ENCODE measurements at regions not wholly inside any gene's neighbourhood (a gene's known extent, or its start where the extent isn't known, plus 50 kb on each side); places are given as distances from the start of the nearest gene placed in this dataset.
"Not testable (repeated sequence)": the region's sequence is repeated elsewhere in the genome, so short reads cannot be mapped to it uniquely, and the experiment has no call there.

DNA sequence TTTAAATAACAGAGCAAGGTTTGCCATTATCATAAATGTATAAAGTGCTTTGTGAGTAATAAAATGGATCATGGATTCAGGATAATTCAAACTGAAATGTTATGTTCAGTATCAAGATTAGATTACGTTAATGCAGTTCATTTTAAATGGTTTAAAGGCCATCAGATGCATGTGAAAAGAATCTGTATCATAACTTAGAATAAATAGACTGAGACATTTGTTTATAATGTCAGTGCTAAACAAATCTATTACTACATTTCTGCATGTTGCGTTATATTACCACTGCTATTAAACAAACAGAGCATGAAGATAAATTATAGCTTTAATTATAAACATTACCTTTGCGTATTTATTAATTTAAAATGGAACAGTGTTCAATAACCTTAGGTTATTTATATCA is 160.2 kb downstream of the TOX3 start:
- DNase-seq, result no peak

DNA sequence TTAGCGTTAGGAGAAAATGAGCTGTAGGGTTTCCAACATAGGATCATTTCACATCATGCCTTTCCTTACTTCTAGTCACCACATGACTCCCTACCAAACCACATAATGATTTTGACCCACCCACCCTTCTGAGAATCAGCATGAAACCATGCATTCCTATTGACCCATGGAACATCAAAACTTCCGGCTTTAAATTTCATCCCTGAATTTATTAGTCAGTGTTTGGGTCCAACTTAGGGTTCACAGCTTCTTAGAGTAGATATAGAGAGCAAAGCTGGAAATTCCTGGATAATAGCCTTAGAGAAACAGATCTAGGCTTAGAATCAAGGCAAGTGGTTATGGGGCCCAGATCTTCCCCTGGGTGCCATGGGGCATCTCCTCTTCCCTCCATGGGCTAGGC is 162.6 kb downstream of the TOX3 start:
- DNase-seq, result no peak

DNA sequence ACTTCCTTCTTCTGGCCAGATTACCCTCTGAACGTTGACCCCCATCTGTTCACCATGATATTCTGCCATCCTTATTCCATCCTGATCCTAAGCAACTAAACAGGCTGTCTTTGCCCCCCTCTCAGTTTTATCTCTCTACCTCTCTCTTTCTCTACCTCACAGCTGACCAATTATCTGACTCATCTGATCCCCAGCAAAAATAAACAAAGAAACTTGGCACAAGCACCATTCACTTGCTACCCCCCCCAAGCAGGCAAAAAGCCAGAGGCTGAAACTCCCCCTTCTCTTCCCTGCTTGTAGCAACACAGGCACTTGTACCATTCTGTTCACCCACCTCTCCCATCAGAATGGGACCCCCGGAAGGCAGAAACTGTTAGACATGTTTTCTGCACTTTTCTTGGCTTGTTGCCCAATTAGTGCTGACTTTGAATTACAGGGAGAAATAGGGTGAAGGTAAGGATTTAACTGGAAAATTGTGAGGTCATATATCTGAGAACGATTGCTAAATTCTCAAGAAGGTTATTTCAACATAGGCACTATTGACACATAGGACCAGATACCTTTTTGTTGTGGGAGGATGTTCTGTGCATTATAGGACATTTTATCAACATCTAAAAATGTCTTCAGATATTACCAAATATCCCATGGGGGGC is 163.2 kb downstream of the TOX3 start:
- no peak for DNase-seq

DNA sequence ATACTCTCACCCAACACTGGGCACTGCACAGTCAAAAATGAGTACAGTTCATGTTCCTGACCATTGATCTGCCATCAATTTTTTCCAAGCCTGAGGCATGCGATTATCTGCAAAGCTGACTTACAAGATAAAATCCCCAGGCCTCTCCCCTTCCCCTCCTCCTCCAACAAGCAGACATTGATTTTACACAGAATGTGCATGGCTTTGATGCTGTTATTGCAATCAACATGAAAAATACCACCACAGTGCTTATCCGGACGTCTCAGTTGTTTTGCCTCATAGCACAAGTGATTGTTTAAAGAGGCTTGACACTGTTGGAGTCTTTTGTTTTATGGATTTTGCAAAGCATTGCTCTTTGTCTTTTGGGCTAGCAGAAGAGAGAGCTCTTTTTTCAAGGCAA is 163.8 kb downstream of the TOX3 start:
- DNase-seq, result no peak

DNA sequence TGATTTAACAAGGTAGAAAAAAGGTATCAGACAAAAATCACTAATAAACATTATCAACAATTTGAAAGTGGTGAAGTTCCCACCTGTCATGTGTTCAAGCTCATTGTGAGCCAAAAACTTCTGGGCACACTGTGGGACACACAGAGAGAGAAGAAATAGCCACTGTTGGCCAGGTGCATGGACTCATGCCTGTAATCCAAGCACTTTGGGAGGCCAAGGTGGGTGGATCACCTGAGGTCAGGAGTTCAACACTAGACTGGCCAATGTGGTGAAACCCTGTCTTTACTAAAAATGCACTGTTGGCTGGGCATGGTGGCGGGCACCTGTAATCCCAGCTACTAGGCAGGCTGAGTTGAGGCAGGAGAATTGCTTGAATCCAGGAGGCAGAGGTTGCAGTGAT is 167.4 kb downstream of the TOX3 start:
- DNase-seq, result no peak

DNA sequence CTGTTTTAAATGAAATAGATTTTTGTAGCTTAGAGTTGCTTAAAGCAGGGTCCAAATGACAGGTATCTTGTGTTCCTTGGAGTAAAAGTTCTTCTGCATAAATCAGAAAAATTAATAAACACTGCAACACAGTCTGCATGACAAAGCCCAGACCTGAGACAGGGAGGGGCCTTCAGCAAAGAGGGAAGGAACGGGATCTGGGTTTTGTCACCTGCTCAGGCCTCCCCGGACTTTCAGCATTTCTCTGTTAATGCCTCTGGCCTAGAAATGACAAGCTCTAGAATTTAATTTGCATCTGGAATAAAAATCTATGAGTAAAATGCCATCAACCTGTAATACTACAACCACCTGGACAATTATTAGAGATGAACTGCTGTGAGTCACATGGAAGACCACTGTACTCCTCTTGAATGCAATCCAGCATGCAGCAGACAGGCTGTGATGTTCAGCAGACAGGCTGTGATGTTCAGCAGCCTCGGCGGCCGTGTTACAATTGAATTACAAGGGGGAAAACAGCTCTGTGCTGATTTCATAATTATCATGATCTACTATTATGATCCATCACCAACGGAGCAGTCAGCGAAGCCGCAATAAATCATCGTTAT is 170.2 kb downstream of the TOX3 start:
- no peak for DNase-seq

DNA sequence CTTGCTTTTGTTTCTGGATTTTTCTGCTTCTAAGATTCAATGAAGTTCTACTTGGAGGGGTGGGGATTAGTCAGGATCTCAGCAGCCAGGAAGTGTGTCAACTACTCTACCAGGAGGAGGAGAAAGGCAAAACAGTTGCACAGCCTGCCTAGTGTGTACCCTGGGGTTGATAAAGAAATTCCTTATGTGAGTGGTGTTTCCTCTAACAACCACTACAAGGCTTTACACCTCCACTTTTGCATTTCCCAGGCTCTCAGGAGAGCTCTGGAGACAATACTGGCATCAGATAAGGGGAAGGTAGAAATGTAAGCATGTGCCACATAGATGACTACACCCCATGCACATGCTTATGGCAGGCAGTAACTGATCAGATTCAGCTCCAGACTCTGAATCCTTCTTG is 174.6 kb downstream of the TOX3 start:
- DNase-seq, result no peak

DNA sequence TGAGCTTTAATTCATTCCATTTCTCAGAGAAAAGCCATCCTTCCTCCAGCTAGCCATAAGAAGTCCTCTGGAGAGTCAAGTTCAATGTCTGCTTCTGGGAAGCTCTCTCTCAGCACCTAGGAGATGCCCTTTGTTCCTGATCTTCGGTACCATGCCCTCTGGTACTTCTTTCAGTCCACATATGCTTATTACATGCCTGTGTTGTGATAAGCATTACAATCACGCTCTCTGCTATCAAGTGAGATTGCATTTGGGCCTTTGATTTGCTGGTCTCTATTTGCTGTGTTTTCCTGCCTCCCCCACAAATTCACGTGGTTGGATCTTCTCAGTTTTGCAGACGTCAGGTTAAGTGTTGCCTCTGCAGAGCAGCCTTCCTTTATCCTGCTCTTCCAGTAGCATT is 178.1 kb downstream of the TOX3 start:
- no peak for DNase-seq

DNA sequence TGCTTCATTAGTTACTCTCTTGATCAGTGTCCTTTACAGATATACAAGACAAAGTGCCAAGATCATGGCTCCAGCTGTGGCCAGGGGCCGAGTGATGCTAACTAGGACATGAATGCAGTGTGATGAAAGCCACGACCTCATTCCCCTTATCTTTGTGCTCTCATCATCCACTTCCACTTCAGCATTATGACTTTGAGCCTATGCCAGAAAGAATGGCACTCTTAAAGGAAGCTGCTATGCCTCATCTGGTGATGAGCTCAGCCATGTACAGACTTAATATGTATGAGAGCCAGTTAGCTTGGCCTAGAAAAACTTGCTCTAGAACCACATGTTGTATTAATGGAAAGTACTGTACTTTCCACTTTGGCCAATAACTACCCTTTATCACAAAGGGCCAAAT is 179.1 kb downstream of the TOX3 start:
- no peak for DNase-seq

DNA sequence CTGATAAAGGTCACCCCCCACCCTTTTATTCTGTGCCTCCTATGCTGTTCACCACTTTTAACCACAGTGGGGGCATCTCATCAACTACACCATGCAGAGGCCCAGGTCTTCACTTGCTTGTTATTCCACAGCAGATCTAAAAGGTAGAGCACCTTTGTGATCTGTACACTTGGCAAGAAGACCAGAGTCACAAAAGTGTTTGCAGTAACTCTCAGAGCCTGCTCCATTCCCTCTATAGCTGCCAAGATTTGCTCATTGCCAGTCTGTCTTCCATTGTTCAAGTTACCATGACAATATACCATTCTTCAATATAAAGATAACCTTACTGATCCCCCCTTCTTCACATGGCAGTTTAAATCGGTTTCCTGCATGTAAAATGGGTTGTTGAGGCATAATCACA is 180.0 kb downstream of the TOX3 start:
- DNase-seq, result no peak

DNA sequence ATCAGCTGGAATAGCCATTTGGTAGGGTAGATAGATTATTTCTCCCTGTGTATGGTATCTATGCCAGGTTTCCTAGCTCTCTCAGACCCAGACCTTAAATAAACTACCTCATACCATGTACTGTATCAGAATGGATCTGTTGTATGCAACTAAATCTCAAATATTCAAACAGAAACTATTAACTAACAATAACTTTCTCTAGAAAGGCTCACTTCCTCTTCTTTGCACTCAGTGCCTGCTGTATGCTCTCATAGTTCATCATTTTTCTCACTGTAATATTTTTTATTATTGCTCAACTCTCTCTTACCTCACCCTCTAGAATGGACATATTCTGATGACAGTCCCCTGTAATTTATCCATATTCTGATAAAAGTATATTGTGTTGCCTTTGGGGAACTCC is 182.4 kb downstream of the TOX3 start:
- DNase-seq, result no peak

DNA sequence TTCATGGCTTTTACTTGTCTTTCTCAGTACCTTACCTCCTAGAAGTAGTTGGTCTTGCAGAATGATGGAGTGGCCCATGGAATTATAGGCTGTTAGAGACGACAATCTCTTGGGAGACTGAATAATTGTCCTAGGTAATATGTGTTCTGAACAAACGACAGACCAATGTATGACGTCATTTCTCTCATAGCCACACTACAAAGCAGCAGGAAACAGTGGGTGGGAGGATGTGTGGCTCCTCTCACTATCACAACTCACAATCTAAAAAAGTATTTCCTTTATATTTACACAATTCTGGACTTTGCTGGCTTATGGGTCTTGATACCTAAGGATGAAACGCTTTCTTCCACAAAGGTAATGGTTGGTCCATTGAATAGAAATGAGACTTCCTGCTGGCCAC is 183.9 kb downstream of the TOX3 start:
- DNase-seq, result no peak

DNA sequence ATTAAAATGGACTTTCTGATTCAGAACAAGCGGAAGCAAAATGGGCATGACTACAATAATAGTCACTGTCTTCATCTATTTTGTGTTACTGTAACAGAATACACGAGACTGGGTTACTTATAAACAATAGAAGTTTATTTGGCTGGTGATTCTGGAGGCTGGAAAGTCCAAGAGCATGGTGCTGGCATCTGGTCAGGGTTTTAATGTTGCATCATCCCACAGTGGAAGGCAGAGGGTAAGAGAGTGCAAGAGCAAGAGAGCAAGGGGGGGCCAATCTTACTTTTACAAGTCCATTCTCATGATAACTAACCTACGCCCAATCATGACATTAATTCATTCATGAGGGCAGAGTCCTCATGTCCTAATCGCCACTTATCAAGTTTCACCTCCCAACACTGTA is 189.2 kb downstream of the TOX3 start:
- DNase-seq, result no peak

DNA sequence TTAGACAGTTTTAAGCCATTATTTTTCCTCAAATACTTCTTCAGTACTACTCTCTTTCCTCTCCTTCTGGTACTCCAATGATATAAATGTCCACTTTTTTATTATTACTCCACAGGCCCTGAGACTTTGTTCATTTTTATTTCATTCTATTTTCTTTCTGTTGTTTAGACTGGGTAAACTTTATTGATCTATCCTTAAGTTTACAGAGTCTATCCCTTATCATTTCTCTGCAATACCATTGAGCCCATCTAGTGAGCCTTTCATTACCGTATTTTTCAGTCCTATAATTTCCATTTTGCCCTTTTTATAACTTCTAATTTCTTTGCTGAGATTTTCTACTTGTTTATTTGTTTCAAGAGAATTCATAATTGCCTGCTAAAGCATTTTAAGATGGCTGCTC is 193.7 kb downstream of the TOX3 start:
- no peak for DNase-seq

DNA sequence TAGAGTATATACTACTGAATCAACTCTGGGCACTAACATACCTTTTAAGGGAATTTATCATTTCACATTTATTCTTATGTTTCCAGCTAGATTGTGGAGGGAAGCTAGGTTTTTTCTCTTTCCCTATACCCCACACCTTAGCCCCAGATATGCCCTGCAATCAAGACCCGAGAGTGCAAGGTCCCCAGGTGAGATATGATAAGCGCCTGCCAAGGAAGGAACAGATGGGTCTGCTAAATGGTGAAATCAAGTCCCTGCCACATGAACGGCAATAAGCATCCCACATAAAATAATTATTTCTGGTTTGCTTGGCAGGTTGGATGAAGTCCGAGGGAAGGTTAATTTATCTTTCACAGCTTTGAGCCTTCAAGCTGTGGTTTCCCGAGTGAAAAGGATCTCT is 195.5 kb downstream of the TOX3 start:
- no peak for DNase-seq

DNA sequence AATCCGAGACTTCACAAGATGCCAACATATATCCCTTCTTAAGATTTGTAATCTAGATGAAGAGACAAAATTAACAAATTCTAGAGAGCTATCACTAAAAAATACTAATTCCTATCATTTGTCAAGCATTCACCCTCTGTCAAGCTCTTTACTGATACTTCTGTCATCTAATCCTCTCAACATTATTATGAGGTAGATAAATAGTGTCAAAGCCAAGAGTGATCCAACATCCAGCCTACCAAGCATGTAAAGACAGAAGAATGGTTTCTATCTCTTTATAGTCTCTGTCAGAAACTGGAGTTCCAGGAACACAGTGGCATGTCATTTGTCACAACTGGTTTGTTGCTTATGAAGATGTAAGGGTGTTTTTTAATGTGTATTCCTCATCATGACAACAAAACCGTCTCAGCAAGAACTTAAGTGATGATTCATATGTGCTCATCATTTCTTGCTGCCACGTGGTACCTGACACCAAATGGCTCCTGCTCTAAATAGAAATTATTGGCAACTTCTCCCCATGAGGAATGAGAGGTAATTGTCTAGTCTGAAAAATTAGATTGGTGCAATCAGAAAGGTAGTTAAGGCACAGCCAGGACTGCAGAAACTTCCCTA is 196.8 kb downstream of the TOX3 start:
- no peak for DNase-seq

DNA sequence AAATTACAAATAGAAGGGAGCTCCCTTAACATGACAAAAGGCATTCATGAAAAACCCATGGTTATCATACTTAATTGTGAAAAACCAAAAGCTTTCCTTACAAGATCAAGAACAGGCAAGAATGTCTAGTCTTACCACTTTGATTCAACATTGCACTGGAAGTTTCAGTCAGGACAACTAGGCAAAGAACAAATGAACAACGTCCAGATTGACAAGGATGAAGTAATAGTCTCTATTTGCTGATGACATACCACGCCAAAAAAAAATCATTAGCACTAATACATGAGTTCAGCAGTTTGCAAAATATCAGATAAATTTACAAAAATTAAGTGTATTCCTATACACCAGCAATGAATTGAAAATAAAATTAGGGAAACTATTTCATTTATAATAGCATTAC is 200.2 kb downstream of the TOX3 start:
- no peak for DNase-seq

DNA sequence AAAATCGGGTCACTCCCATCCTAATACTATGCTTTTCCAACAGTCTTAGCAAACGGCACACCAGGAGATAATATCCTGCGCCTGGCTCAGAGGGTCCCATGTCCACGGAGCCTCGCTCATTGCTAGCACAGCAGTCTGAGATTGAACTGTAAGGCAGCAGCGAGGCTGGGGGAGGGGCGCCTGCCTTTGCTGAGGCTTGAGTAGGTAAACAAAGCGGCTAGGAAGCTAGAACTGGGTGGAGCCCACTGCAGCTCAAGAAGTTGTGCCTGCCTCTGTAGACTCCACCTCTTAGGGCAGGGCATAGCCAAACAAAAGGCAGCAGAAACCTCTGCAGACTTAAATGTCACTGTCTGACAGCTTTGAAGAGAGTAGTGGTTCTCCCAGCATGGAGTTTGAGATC is 213.3 kb downstream of the TOX3 start:
- not testable (repeated sequence) for DNase-seq

DNA sequence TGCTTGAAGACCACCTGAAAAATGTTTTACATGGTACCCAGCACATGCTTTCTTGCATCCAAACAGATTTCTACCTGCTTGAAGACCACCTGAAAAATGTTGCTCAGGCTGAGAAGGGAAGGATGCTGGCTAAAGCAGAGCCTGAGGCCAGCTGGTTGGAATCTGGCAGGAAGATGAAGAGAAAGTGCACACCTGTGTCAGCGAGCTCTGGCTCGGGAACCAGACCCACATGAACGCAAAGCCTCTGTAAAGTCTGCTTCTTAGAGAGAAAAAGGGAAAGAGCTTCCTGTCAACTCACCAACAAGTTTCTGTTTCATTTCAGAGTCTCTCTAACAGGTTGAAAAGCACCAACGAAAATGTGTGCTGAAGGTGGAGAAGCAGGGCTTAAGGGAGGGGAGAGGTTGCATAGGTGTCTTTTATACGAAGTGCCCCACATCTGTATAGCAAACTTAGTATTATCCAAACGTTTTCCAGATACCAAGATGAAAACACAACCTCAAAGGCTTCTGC is 226.0 kb downstream of the TOX3 start:
- no peak for DNase-seq

DNA sequence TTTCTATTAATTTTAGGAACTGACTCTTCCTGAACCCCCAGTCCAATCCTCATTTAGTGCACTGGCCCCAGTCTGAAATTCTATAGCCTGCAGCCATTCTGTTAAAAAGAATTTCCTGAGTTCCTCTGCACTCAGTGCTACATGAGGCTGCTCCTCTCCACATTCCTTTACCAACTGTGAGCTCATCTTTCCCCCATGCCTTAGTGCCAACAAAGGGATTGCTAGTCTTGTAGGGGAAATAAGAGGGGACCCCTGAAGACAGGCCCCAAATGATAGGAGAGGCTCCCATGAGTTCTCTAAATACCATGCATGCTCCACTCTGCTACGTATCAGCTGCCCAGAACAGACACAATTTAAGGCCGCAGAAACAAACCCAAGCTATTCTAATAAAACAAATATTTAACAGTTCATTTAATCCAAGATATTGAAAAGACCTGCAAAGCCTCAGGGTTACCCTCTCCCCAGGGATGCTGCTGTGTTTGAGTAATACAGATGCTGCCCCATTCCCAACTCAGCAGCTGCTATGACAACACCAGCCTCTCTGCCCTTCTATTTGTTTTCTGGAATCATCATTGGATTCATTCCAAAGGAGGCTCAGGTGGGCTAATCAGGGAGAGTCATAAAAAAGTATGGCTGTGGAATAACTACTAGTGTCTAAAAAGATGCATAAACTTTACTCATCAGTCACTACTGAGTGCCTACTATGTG is 228.5 kb downstream of the TOX3 start:
- no peak for DNase-seq

DNA sequence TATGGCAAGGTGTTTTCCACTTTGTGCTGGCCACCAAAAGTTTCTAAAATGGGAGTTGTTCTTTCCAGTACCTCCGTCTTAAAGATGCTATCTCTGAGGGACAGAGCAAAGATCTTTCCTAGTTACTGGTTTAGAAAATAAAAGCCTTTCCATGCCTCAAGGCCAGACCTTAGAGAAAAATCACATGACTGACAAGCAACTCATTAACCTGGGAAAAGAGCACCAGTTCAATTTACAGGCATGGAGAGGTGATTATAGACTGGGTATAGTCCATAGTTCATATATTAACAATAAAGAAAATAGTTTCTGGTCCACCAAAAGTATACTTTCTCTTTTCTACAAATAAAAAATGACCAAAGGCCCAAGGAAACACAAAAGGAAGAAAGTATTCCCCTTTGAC is 230.7 kb downstream of the TOX3 start:
- no peak for DNase-seq

DNA sequence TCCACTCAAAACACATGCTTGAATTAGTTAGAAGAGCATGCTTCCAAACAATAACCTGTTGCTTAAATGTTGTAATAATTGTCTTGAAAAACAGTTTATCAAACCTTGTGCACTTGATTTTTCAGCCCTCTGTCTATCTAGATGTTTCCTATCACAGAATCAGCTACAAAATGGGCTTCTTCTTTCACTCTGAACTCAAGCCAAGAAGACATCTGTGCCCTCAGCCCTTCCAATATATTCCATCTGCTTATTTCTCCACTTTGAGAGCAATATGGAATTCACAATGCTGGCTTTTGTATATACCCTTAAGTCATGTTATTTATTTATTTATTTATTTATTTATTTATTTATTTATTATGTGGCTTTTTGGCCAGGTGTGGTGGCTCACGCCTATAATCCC is 234.2 kb downstream of the TOX3 start:
- no peak for DNase-seq

Measured in hindlimb muscle (tissue), 1 donor.